Heart left ventricle (tissue), 16 donors: ENCODE measurements at regions not wholly inside any gene's neighbourhood (a gene's known extent, or its start where the extent isn't known, plus 50 kb on each side); places are given as distances from the start of the nearest gene placed in this dataset.

Source experiments
- ATAC-seq, 4 donors: fragments of 200-7000 bp; cut with Tn5 transposase; one replicate each; pipeline ENCODE4 v1.9.1; 2020 to 2022; ENCODE audit warnings: moderate library complexity in 4 of 4, mild to moderate bottlenecking in 3 of 4, moderate number of reproducible peaks in 1 of 4
- DNase-seq, 5 donors: peaks; one replicate each; pipeline ENCODE4 v3.0.0-alpha.2; 2020
- H3K27ac ChIP-seq, 12 donors: fragments of 200-600 bp; sonication (generic) in 4 of 12; one replicate each; pipeline versions ENCODE4 v1.5.0 to v1.8.0; 2016 to 2022; ENCODE audit warnings: mild to moderate bottlenecking in 2 of 12
- H3K27me3 ChIP-seq, 9 donors: fragments of 200-600 bp; sonication (generic) in 2 of 9; one replicate each; pipeline versions ENCODE4 v1.5.1 to v1.8.0; 2016 to 2022; ENCODE audit warnings: mild to moderate bottlenecking in 3 of 9
- H3K36me3 ChIP-seq, 9 donors: fragments of 200-600 bp; sonication (generic) in 2 of 9; one replicate each; pipeline versions ENCODE4 v1.5.0 to v1.8.0; 2018 to 2022; ENCODE audit warnings: mild to moderate bottlenecking in 2 of 9
- H3K4me1 ChIP-seq, 12 donors: fragments of 200-600 bp; sonication (generic) in 4 of 12; one replicate each; pipeline versions ENCODE4 v1.5.0 to v1.8.0; 2016 to 2022; ENCODE audit warnings: mild to moderate bottlenecking in 3 of 12
- H3K4me3 ChIP-seq, 12 donors: fragments of 200-600 bp; sonication (generic) in 4 of 12; one replicate each; pipeline versions ENCODE4 v1.5.0 to v1.8.0; 2017 to 2022; ENCODE audit warnings: mild to moderate bottlenecking in 9 of 12, moderate library complexity in 4 of 12
- H3K9me3 ChIP-seq, 12 donors: fragments of 200-600 bp; sonication (generic) in 4 of 12; one replicate each; pipeline versions ENCODE4 v1.5.0 to v1.8.0; 2016 to 2022; ENCODE audit warnings: mild to moderate bottlenecking in 1 of 12
- POLR2A ChIP-seq, 2 donors: fragments of 450-650 bp; IDR thresholded peaks; one replicate each; pipeline ENCODE4 v1.6.1; 2017; ENCODE audit warnings: antibody characterized with exemption in 2 of 2, mild to moderate bottlenecking in 2 of 2, moderate library complexity in 2 of 2
- WGBS, 4 donors: extraction: QIAGEN DNeasy Blood & Tissue Kit in 2 of 4; methylation state at CpG; one replicate each; pipeline versions ENCODE4 v1.1.5 to v1.1.7; 2013 to 2018; 5-methylcytosine and 5-hydroxymethylcytosine counted together
- intact Hi-C, 10 donors: fragments of 100-400 bp; cut with DNase I; formaldehyde crosslinking; loops; one replicate each; pipeline versions ENCODE4 v1.11.1 to v1.14.2; 2022
- TF ChIP-seq, protein P1 (sequence below), 12 donors: fragments of 200-600 bp; sonication (generic) in 4 of 12; IDR thresholded peaks; one replicate each; pipeline versions ENCODE4 v1.5.0 to v1.8.0; 2018 to 2022; ENCODE audit warnings: antibody characterized with exemption in 12 of 12, mild to moderate bottlenecking in 5 of 12
- donor health status: ischemic (EF 13 %, LVEDD 7.1; RV severe dilation, severe dysfunction).
- donor health status: healthy with polysubstance abuse.
- donor health status: DM: no; HTN: yes; CAD: no.
- donor health status: DM: no; HTN: no; CAD: no.
- donor health status: ischemic (EF 25% LVEDD 6.9; RV normal size, moderate dysfunction).
- donor health status: ischemic (EF 25% LVEDD 5.7; RV mildly dilated, moderate dysfunction).
- donor health status: healthy.
- donor health status: DM: yes; HTN: yes; CAD: no.
- donor health status: ischemic (EF 35%, LVEDD 5.7; RV mildly dilated, moderate dysfunction).
- donor health status: nonischemic (EF 11% LVEDD 7.7; RV severe dilation, severe dysfunction).
- donor health status: DM: yes; HTN: yes; CAD: no.
- donor health status: PGD.
- donor health status: ischemic (EF 29% LVEDD 5.4; RV normal size, mild dysfunction).
- donor health status: nonischemic (EF 23%, LVEDD 6.1; RV moderate dilation, normal function).

DNA sequence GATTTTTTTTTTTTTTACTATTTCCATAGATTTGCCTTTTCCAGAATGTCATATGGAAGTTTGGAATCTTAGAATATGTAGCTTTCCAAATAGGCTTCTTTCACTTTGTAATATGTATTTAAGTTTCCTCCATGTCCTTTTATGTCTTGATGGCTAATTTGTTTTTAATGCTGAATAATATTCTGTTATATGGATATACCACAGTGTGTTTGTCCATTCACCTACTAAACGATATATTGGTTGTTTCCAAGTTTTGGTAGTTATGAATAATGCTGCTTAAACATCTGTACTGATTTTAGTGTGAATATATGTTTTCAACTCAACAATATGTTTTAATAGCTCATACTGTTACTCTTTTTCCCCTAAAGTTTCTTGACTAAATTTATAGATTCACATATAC lies 669.8 kb upstream of the PCDH15 start:
- no peak for ATAC-seq
- TF ChIP-seq, protein P1, sequence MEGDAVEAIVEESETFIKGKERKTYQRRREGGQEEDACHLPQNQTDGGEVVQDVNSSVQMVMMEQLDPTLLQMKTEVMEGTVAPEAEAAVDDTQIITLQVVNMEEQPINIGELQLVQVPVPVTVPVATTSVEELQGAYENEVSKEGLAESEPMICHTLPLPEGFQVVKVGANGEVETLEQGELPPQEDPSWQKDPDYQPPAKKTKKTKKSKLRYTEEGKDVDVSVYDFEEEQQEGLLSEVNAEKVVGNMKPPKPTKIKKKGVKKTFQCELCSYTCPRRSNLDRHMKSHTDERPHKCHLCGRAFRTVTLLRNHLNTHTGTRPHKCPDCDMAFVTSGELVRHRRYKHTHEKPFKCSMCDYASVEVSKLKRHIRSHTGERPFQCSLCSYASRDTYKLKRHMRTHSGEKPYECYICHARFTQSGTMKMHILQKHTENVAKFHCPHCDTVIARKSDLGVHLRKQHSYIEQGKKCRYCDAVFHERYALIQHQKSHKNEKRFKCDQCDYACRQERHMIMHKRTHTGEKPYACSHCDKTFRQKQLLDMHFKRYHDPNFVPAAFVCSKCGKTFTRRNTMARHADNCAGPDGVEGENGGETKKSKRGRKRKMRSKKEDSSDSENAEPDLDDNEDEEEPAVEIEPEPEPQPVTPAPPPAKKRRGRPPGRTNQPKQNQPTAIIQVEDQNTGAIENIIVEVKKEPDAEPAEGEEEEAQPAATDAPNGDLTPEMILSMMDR (IDR thresholded peaks at IDR 0.05), result no peak
- TF ChIP-seq POLR2A (IDR thresholded peaks at IDR 0.05), result no peak
- Histone ChIP-seq H3K4me3 (no peak overlapping the region), H3K27me3 (no peaks in the 10 kb centered on the region), H3K9me3 (peaks cover 0 to 7% (median 0%) of the 10 kb centered on the region in 12 donors), H3K4me1 (peaks cover 0 to 14% (median 0%) of the 10 kb centered on the region in 12 donors), H3K27ac (no peak overlapping the region), H3K36me3 (no peaks in the 10 kb centered on the region)
- no peak for DNase-seq
- 89 to 93% (median 91%) methylated on average over 1 of the region's 1 CpG for WGBS, 4 donors
- intact Hi-C loops, result no loop called here

DNA sequence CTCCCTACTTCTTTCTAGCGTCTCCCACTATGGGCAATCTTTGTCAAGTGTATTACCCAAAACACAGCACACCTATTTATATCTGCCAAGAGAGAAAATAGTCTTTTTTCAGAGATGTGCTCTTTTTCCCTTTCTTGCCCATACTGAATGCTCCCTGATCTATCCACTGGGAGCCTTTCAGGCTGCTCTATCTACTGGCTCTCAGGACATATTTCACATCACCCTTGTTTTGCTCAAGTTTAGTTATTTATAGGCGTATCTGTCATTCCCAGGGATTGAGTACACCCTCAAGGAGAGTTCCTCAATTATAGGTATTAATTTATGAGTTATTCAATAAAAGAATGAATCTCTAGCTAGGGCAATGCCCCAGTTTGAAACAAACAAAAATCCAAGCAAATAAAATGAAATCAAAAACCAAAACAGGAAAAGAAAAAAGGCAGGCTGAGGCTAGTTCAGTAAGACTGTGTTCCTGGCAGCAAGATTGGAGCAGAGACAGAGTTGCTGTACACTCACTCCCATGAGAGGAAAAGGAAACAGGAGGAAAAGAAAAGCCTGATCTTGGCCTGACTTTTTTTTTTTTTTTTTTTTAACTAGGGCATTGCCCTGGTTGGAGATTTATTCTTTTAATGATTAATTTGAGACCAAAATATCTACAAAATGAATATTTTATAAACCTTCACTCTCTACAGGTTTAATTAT lies 665.9 kb upstream of the PCDH15 start:
- ATAC-seq (peak in 3 of 4 donors; percentile 64 to 81 (median 80)), DNase-seq (peak in 1 of 5 donors; percentile 11)
- no peak for TF ChIP-seq POLR2A (IDR thresholded peaks at IDR 0.05)
- TF ChIP-seq, protein P1 (IDR thresholded peaks at IDR 0.05), result no peak
- Histone ChIP-seq H3K27ac (peak overlapping the region in 10 of 12 donors; percentile 8 to 67 (median 42)), H3K4me1 (peaks cover 0 to 14% (median 0%) of the 10 kb centered on the region in 12 donors), H3K4me3 (peak overlapping the region in 2 of 12 donors; percentile 3 to 11), H3K36me3 (no peaks in the 10 kb centered on the region), H3K9me3 (peaks cover 0 to 7% (median 0%) of the 10 kb centered on the region in 12 donors), H3K27me3 (no peaks in the 10 kb centered on the region)
- 37 to 54% (median 42%) methylated on average over 2 of the region's 2 CpGs for WGBS, 4 donors
- intact Hi-C loops, result loop anchor here in 2 of 10 donors (5.0 to 10.0 kb wide), 2 partner anchors 52 to 60 kb away; no protein-coding TSS in a partner anchor

DNA sequence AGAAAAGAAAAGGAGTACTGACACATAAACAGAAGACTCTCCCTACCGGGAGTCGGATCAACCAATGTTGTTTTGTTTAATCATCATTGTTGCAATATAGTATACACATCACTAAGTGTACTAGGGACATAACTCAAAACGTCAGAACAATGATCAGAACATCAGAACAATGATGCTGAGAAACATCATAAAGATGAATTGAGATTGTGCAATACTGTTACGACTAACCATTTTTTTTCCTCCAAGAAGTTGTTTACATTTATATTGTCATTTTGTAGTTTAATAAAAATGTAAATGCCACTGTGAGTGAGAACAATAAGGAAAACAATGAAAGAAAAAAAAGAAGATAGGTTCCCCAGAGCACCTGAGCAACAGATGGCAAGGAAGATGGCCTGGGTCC lies 663.1 kb upstream of the PCDH15 start:
- H3K27ac ChIP-seq, result no peak overlapping the region
- no peak for ATAC-seq
- intact Hi-C loops, result loop anchor here in 1 of 10 donors (10.0 kb wide), 1 partner anchor 49 kb away; no protein-coding TSS in a partner anchor
- H3K4me1 ChIP-seq, result peaks cover 0 to 14% (median 0%) of the 10 kb centered on the region in 12 donors
- no peaks in the 10 kb centered on the region for H3K27me3 ChIP-seq
- no peaks in the 10 kb centered on the region for H3K36me3 ChIP-seq
- WGBS, 4 donors, result 83 to 89% (median 86%) methylated on average over 4 of the region's 4 CpGs
- TF ChIP-seq, protein P1 (IDR thresholded peaks at IDR 0.05), result no peak
- no peak for TF ChIP-seq POLR2A (IDR thresholded peaks at IDR 0.05)
- no peak overlapping the region for H3K4me3 ChIP-seq
- no peak for DNase-seq
- H3K9me3 ChIP-seq, result peaks cover 0 to 7% (median 0%) of the 10 kb centered on the region in 12 donors

DNA sequence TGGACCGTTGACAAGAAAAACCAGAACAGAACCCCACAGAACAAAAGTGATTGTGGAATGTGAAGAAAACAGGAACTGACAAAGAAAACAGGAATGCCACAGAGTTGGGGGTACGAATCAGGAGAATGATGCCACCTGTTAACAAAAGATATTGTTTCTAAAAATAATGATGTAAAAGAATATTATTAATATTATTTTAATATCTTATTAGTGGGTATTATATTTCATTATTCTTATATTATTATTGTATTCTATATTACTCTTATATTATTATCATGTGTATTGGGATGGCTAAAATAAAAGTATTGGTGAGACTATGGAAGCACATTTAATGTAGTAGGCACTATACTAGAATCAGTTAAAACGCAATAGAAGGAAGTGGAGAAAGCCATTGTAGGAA lies 659.0 kb upstream of the PCDH15 start:
- no peaks in the 10 kb centered on the region for H3K4me1 ChIP-seq
- no peaks in the 10 kb centered on the region for H3K27me3 ChIP-seq
- ATAC-seq, result no peak
- 78 to 88% (median 85%) methylated on average over 3 of the region's 3 CpGs for WGBS, 4 donors
- DNase-seq, result no peak
- H3K36me3 ChIP-seq, result no peaks in the 10 kb centered on the region
- H3K27ac ChIP-seq, result no peak overlapping the region
- TF ChIP-seq, protein P1 (IDR thresholded peaks at IDR 0.05), result no peak
- no peak for TF ChIP-seq POLR2A (IDR thresholded peaks at IDR 0.05)
- H3K9me3 ChIP-seq, result no peaks in the 10 kb centered on the region
- H3K4me3 ChIP-seq, result no peak overlapping the region
- intact Hi-C loops, result loop anchor here in 1 of 10 donors (10.0 kb wide), 1 partner anchor 45 kb away; no protein-coding TSS in a partner anchor
